Activated CD4-positive, alpha-beta T cell treated with anti-CD3 and anti-CD28 coated beads, Interleukin-2, amount 50 U/mL, for 16 hours (primary cell): ENCODE measurements at regions not wholly inside any gene's neighbourhood (a gene's known extent, or its start where the extent isn't known, plus 50 kb on each side); places are given as distances from the start of the nearest gene placed in this dataset.
A peak's percentile ranks its signal among the peaks of the same experiment; 100 is the strongest.

ENCODE experiments used
- DNase-seq: peaks from one replicate; pipeline ENCODE4 v3.0.0-alpha.2; 2020

GRCh38 chr19:29432677-29433076, 93.1 kb upstream of the VSTM2B start:
- DNase-seq: no peak

GRCh38 chr19:29436591-29437103, 89.1 kb upstream of the VSTM2B start:
- DNase-seq: no peak

- no peak for DNase-seq
Observed at GRCh38 chr19:29439021-29439420, 86.8 kb upstream of the VSTM2B start.

GRCh38 chr19:29439688-29440550, 85.9 kb upstream of the VSTM2B start:
- DNase-seq: no peak

- no peak for DNase-seq
Observed at GRCh38 chr19:29442094-29442493, 83.7 kb upstream of the VSTM2B start.

- DNase-seq: no peak
Observed at GRCh38 chr19:29442910-29443309, 82.9 kb upstream of the VSTM2B start.

- no peak for DNase-seq
Observed at GRCh38 chr19:29445246-29445645, 80.5 kb upstream of the VSTM2B start.

- DNase-seq: no peak
Observed at GRCh38 chr19:29446361-29446760, 79.4 kb upstream of the VSTM2B start.

- no peak for DNase-seq
Observed at GRCh38 chr19:29448046-29448445, 77.7 kb upstream of the VSTM2B start.

GRCh38 chr19:29449371-29449770, 76.4 kb upstream of the VSTM2B start:
- DNase-seq: no peak

- no peak for DNase-seq
Observed at GRCh38 chr19:29450306-29450705, 75.5 kb upstream of the VSTM2B start.

- no peak for DNase-seq
Observed at GRCh38 chr19:29450812-29451211, 75.0 kb upstream of the VSTM2B start.

GRCh38 chr19:29454109-29454508, 71.7 kb upstream of the VSTM2B start:
- DNase-seq: no peak

- DNase-seq: no peak
Observed at GRCh38 chr19:29457413-29457812, 68.4 kb upstream of the VSTM2B start.

GRCh38 chr19:29467824-29468401, 57.9 kb upstream of the VSTM2B start:
- peak; percentile 41 for DNase-seq

- no peak for DNase-seq
Observed at GRCh38 chr19:29475469-29475868, 50.3 kb upstream of the VSTM2B start.
